IPS DF 6.9 (cell line): ENCODE measurements at regions not wholly inside any gene's neighbourhood (a gene's known extent, or its start where the extent isn't known, plus 50 kb on each side); places are given as distances from the start of the nearest gene placed in this dataset.
A peak's percentile ranks its signal among the peaks of the same experiment; 100 is the strongest.
"Not testable (repeated sequence)": the region's sequence is repeated elsewhere in the genome, so short reads cannot be mapped to it uniquely, and the experiment has no call there.

Experiments used
- DNase-seq: peaks from one replicate; pipeline ENCODE4 v3.0.0-alpha.2; 2013; ENCODE audit warnings: low read depth, low spot score
- H3K27ac ChIP-seq: one replicate; pipeline ENCODE4 v1.5.1; 2013; ENCODE audit warnings: low read length, control low read depth
- H3K27me3 ChIP-seq: 2 replicates; pipeline ENCODE4 v1.6.1; 2013; ENCODE audit warnings: mild to moderate bottlenecking, low read length; ENCODE audit not compliant: control insufficient read depth, insufficient read depth
- H3K36me3 ChIP-seq: 2 replicates; pipeline ENCODE4 v1.6.1; 2013; ENCODE audit warnings: low read length; ENCODE audit not compliant: control insufficient read depth, insufficient read depth
- H3K4me1 ChIP-seq: 2 replicates; pipeline ENCODE4 v1.6.1; 2013; ENCODE audit warnings: low read length; ENCODE audit not compliant: control insufficient read depth, insufficient read depth
- H3K4me3 ChIP-seq: 2 replicates; pipeline ENCODE4 v1.5.1; 2013; ENCODE audit warnings: mild to moderate bottlenecking, low read length
- H3K9me3 ChIP-seq: 2 replicates; pipeline ENCODE4 v1.6.1; 2013; ENCODE audit warnings: low read length, inconsistent platforms; ENCODE audit not compliant: control insufficient read depth, insufficient read depth
- WGBS: extraction: QIAGEN DNeasy Blood & Tissue Kit; methylation state at CpG from one replicate; pipeline ENCODE4 v1.1.7; 2013; ENCODE audit warnings: mixed read lengths, missing lambda C conversion rate; ENCODE audit not compliant: insufficient read length, insufficient coverage; 5-methylcytosine and 5-hydroxymethylcytosine counted together

DNA sequence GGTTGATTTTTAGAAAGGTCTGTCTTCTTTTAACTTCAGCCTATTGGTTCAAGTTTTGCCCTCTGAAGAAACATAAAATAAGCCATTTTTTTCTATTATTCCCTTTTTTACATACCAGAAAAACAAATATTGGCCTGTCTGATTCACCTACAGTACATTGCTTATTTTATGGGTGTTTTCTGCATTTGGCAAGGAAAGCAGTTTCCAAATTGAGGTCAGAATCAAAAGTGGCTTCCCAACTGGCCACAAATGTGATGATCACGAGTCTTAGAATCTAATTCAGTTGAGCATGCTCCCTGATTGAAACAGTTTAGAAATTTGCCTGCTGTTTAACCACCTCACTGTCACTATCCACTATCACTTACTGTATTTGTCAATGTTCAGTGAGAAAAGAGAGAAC is 106.9 kb upstream of the CHMP2B start:
- Histone ChIP-seq H3K4me1 (no peaks in the 10 kb centered on the region), H3K9me3 (no peaks in the 10 kb centered on the region), H3K4me3 (no peak overlapping the region), H3K36me3 (no peaks in the 10 kb centered on the region), H3K27ac (no peak overlapping the region), H3K27me3 (no peaks in the 10 kb centered on the region)
- no CpG with 5 or more reads among the region's 1 CpG for WGBS
- DNase-seq = no peak

DNA sequence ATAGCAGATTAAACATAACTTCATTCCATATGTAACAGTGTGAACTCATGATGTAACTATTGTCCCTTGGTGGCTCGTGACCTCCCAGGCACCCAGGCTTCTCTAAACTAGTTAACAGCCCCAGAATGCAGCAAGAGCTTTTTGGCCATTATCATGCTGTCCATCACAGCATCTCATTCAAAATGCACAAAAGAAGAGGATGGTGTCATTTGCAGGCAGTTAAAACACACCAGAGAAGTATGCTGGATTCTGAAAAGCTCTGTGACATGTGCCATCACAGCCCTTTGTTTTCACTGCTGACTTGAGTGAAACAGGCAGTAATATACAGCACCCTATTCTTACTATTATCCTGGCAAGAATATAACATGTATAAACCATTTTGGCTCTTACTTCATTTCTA is 117.6 kb upstream of the CHMP2B start:
- WGBS = no CpG with 5 or more reads among the region's 1 CpG
- Histone ChIP-seq H3K4me1 (no peaks in the 10 kb centered on the region), H3K4me3 (no peak overlapping the region), H3K27me3 (no peaks in the 10 kb centered on the region), H3K36me3 (no peaks in the 10 kb centered on the region), H3K27ac (no peak overlapping the region), H3K9me3 (0 out of 2 replicates have a peak, but pooled peaks cover 2% of the 10 kb centered on the region)
- no peak for DNase-seq

DNA sequence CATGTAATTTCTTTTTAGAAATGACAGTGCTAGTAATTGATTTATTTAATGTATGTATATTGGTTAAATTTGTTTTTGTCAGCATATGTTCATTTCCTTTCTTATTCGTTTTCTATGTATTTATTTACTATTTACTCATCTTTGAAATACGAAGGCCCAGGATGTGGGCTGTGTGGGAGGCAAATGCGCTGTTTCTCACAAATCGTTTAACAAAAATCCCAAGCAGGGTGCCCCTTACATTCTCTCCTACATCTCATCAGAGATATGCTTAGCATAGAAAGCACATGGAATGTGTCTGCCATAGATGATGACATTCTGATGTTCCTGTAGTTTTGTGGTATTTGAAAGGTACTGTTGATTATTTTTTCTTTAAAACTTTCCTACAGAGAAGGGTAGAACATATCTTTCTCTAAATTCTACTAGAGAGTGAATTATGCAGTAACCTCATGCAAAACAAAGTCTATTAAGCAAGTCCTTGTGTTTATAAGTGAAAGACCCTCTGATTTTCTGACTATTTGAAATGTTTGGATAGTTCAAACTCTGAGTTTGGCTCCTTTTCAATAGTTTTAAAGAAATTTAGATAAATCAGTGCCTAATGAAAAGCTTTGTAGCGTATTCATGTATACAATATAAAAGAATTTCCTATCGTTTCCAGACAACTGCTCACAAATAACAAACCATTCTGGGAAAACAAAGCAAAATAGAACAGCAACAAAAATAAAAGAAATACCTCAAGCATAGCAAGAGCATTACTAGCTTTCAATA is 111.1 kb upstream of the VGLL3 start:
- no peak for DNase-seq
- no peak overlapping the region for H3K4me3 ChIP-seq
- H3K27ac ChIP-seq = no peak overlapping the region
- H3K27me3 ChIP-seq = no peaks in the 10 kb centered on the region
- H3K4me1 ChIP-seq = no peaks in the 10 kb centered on the region
- H3K36me3 ChIP-seq = no peaks in the 10 kb centered on the region
- WGBS = no CpG with 5 or more reads among the region's 6 CpGs
- H3K9me3 ChIP-seq = 0 out of 2 replicates have a peak, but pooled peaks cover 2% of the 10 kb centered on the region

DNA sequence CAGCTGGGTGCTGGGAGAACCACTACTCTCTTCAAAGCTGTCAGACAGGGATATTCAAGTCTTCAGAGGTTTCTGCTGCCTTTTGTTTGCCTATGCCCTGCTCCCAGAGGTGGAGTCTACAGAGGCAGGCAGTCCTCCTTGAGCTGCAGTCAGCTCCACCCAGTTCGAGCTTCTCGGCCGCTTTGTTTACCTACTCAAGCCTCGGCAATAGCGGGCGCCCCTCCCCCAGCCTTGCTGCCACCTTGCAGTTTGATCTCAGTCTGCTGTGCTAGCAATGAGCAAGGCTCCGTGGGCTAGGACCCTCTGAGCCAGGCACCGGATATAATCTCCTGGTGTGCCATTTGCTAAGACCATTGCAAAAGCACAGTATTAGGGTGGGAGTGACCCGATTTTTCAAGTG is 106.8 kb upstream of the VGLL3 start:
- H3K27me3 ChIP-seq, H3K36me3 ChIP-seq, DNase-seq, H3K4me1 ChIP-seq, H3K4me3 ChIP-seq, H3K27ac ChIP-seq, H3K9me3 ChIP-seq: not testable (repeated sequence)
- no CpG with 5 or more reads among the region's 9 CpGs for WGBS

DNA sequence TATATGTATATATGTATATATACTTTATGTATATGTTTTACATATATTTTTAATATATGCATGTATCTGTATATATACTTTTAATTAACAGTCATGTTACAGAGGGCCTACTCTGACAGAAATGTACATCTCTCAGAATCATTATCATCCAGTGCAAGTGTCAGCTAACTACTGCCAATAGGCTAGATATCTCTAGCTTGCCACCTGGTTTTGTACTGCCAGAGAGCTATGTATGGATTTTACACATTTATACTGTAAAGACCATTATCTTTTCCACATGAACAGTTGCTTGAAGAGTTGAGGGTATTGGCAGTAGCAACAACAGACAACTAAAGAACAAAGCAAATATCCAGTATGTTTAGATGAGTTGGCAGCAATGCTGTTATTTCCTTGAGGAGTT is 99.7 kb upstream of the VGLL3 start:
- Histone ChIP-seq H3K36me3 (no peaks in the 10 kb centered on the region), H3K4me1 (no peaks in the 10 kb centered on the region), H3K9me3 (no peaks in the 10 kb centered on the region), H3K27me3 (no peaks in the 10 kb centered on the region), H3K27ac (no peak overlapping the region), H3K4me3 (no peak overlapping the region)
- DNase-seq = no peak

DNA sequence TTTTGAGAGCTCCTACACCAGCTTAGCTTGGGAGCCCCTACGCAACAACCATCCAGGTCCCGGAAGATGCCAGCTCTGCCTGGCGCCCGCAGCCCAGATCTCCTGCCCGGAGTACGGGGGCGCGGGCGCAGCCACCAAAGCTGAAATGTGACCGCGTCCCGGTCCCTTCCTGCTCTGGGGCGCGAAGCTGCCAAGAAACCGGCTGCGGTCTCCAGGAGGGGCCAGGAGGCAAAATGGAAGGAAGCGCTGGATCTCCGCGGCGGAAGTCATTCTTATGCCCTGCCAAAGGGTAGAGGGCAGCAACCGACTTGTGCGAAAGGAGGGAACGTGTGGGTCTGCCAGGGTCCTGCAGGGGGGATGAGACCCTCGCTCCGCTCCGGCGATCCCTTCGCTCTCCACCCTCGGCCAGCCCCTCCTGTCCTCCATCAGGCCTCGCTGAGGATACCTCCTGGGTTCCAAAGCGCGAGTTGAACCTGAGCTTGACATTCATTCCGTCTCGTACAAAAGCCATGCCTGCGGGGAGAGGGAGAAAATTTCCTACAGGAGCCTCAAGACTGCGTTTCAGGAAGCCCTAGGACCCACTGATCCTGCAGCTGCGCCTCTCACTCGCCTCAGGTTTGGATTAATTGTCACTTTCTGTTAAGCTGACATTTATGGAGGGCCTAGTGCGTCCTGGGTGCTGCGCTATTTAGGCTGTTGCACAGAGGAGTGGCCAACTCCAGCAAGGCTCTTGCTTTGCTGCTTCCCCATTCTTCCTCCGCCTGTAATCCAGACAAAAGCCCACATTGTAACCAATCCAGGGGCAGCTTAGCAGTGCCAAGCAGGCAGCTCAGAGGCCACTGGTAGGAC is 98.3 kb upstream of the VGLL3 start:
- H3K36me3 ChIP-seq = no peaks in the 10 kb centered on the region
- no peaks in the 10 kb centered on the region for H3K27me3 ChIP-seq
- no peak for DNase-seq
- no CpG with 5 or more reads among the region's 41 CpGs for WGBS
- H3K27ac ChIP-seq = no peak overlapping the region
- no peaks in the 10 kb centered on the region for H3K4me1 ChIP-seq
- no peak overlapping the region for H3K4me3 ChIP-seq
- no peaks in the 10 kb centered on the region for H3K9me3 ChIP-seq

DNA sequence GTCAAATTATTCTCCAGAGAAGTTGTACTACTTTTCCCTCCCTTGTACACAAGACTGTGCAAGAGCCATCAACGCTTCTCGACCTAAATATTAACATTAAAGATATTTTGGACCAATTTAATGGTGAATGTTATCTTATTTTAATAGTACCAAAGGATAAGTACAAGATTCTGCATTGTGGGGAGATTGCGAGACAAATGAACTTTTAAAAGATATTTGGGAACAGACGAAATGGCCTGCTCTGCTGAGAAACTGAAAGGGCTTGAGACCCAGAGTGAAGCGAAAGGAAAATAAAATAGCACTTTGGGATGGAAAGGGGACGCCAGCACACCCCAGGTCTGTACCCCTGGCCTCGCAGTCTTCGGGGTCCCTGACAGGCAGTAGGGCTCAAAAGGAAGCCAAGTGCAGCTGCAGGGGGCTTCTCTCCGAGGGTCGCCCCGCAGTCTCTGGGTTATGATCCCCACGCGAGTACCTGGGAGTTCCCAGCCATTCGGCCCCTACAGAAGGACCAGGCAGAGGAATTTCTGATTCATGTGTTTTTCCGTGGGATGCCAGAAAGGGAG is 97.6 kb upstream of the VGLL3 start:
- H3K27ac ChIP-seq = no peak overlapping the region
- no peaks in the 10 kb centered on the region for H3K27me3 ChIP-seq
- H3K4me3 ChIP-seq = no peak overlapping the region
- WGBS = no CpG with 5 or more reads among the region's 15 CpGs
- no peaks in the 10 kb centered on the region for H3K36me3 ChIP-seq
- H3K4me1 ChIP-seq = no peaks in the 10 kb centered on the region
- no peak for DNase-seq
- H3K9me3 ChIP-seq = no peaks in the 10 kb centered on the region

DNA sequence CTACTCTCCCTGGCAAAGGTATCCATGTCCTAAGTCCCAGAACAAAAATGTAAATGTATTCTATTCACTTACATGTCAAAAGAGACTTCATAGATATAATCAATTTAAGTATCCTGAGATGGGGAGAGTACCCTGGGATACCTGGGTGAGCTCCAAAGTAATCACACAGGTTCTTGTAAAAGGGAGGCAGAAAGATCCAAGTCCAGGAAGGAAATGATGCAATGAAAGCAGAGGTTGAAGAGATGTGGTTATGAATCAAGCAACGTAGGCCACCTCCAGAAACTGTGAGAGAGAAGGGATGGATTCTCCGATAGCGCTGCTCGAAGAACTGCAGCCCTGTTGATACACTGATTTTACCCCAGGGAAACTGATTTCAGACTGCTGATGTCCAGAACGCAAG is 93.9 kb upstream of the VGLL3 start:
- WGBS = no CpG with 5 or more reads among the region's 5 CpGs
- Histone ChIP-seq H3K36me3 (no peaks in the 10 kb centered on the region), H3K27ac (no peak overlapping the region), H3K4me3 (no peak overlapping the region), H3K9me3 (no peaks in the 10 kb centered on the region), H3K27me3 (no peaks in the 10 kb centered on the region), H3K4me1 (peaks cover 1% of the 10 kb centered on the region; the same call in 1 of the 2 replicates)
- DNase-seq = no peak

DNA sequence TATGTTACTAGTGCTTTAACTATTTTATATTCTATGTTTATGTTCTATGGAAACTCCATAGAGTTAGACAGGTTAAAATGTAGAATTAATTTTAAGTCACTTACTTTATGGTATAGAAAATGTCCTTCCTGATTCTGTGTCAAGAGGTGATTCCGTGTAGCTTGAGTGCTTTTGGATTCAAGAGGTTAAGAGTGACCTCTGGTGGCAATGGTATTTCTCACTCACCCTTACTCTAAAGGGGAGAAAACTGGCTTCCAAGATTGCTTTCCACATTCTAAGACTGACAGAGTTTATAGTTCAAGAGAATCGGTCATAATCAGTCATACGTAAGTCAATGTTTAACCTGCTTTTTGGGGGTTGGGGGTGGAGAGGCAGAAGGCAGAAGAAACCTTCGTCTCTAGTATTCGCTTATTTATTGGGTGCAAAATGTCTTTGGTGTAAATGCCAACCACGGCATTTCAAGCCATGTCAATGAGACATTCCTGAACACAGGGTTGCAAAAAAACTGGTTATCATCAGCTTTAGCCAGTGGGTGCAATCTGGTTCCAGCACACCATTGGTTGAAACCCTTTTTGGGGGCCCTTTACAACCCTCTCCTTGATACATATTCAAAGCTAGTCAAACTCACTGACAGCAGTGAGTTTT is 92.0 kb upstream of the VGLL3 start:
- H3K4me1 ChIP-seq = peaks cover 1% of the 10 kb centered on the region; the same call in 1 of the 2 replicates
- no CpG with 5 or more reads among the region's 6 CpGs for WGBS

DNA sequence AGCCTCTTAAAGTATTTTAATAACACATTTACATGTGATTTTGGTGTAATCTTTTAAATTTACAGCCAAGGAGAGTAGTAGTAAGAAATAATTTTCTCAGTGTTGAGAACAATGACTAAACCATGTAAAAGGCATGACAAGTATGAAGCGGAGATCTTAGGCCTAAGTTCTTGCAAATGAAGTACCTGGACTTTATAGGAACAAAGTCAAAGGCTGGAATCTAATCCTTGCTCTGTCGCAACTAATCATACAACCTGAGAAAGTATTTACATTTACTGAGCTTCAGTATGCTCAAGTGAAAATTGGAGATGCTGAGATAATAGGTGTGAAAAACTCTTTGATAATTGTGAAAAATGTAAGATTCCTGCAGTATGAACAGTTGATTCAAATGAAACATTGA is 86.4 kb upstream of the VGLL3 start:
- WGBS = no CpG with 5 or more reads among the region's 2 CpGs

More for the DNA sequence above, 92.0 kb upstream of the VGLL3 start:
- peak; percentile 43 for DNase-seq
- no peak overlapping the region for H3K27ac ChIP-seq
- no peaks in the 10 kb centered on the region for H3K36me3 ChIP-seq
- no peak overlapping the region for H3K4me3 ChIP-seq
- no peaks in the 10 kb centered on the region for H3K27me3 ChIP-seq
- H3K9me3 ChIP-seq = no peaks in the 10 kb centered on the region

More for the DNA sequence above, 86.4 kb upstream of the VGLL3 start:
- no peak overlapping the region for H3K4me3 ChIP-seq
- H3K9me3 ChIP-seq = no peaks in the 10 kb centered on the region
- no peak overlapping the region for H3K27ac ChIP-seq
- no peaks in the 10 kb centered on the region for H3K27me3 ChIP-seq
- H3K36me3 ChIP-seq = no peaks in the 10 kb centered on the region
- no peak for DNase-seq
- no peaks in the 10 kb centered on the region for H3K4me1 ChIP-seq
